HEK293 (cell line): ENCODE measurements at regions not wholly inside any gene's neighbourhood (a gene's known extent, or its start where the extent isn't known, plus 50 kb on each side); places are given as distances from the start of the nearest gene placed in this dataset.

Source experiments
- CTCF ChIA-PET: fragments of 350-600 bp; formaldehyde crosslinking; extraction: SDS; loops from one replicate; lab custom pipeline; 2021; ENCODE audit warnings: antibody characterized with exemption; lab: Yijun Ruan, JAX
- POLR2A ChIA-PET: fragments of 300-600 bp; formaldehyde crosslinking; extraction: SDS; loops from one replicate; lab custom pipeline; 2020; ENCODE audit warnings: antibody characterized with exemption, inconsistent platforms; lab: Yijun Ruan, JAX
- H3K27ac ChIP-seq: fragments of 200-500 bp; sonication (Bioruptor generic); 2 replicates; pipeline ENCODE4 v1.5.1; 2014; ENCODE audit warnings: low read depth, low read length, control low read depth, inconsistent platforms; ENCODE audit errors: extremely low read depth
- H3K36me3 ChIP-seq, 2 experiments: fragments of 200-500 bp in 1 of 2; sonication (Bioruptor generic) in 1 of 2; 1 replicate in 1 of 2; 2 replicates in 1 of 2; pipeline ENCODE4 v1.5.1; 2014 to 2017; ENCODE audit warnings: inconsistent platforms in 2 of 2, low read length in 2 of 2; ENCODE audit not compliant: control insufficient read depth in 2 of 2, insufficient read depth in 1 of 2
- H3K4me1 ChIP-seq: fragments of 200-500 bp; sonication (Bioruptor generic); 2 replicates; pipeline ENCODE4 v1.5.1; 2014; ENCODE audit warnings: mild to moderate bottlenecking, low read length, inconsistent platforms; ENCODE audit not compliant: control insufficient read depth, insufficient read depth
- H3K4me3 ChIP-seq: 2 replicates; pipeline ENCODE4 v1.5.1; 2011; ENCODE audit warnings: low read depth, mild to moderate bottlenecking, control low read depth, low read length, moderate library complexity
- H3K9me3 ChIP-seq: fragments of 200-500 bp; sonication (Bioruptor generic); 2 replicates; pipeline ENCODE4 v1.5.1; 2014; ENCODE audit warnings: low read depth, low read length, inconsistent platforms; ENCODE audit not compliant: control insufficient read depth, insufficient read depth
- AEBP2 ChIP-seq: fragments of 450-650 bp; formaldehyde crosslinking; IDR thresholded peaks from 2 replicates; pipeline ENCODE4 v1.5.1; 2016; ENCODE audit warnings: missing biosample characterization, missing genetic modification characterization, borderline replicate concordance
- ATF2 ChIP-seq: fragments of 450-650 bp; formaldehyde crosslinking; IDR thresholded peaks from 2 replicates; pipeline ENCODE4 v1.5.1; 2016; ENCODE audit warnings: missing biosample characterization, missing genetic modification characterization, low read depth
- MEIS1 ChIP-seq: sonication (generic); formaldehyde crosslinking; IDR thresholded peaks from 2 replicates; pipeline ENCODE4 v1.8.1; 2022; ENCODE audit warnings: missing genetic modification reagents, mild to moderate bottlenecking, borderline replicate concordance
- REPIN1 ChIP-seq: fragments of 450-650 bp; formaldehyde crosslinking; IDR thresholded peaks from 2 replicates; pipeline ENCODE4 v1.5.1; 2017; ENCODE audit warnings: missing biosample characterization, missing genetic modification characterization, low read depth
- ZBTB17 ChIP-seq: fragments of 450-650 bp; formaldehyde crosslinking; IDR thresholded peaks from 2 replicates; pipeline ENCODE4 v1.5.1; 2016; ENCODE audit warnings: missing biosample characterization, missing genetic modification characterization
- ZFHX2 ChIP-seq: fragments of 450-650 bp; formaldehyde crosslinking; conservative IDR thresholded peaks from 2 replicates; pipeline ENCODE4 v1.5.1; 2016; ENCODE audit warnings: missing biosample characterization, missing genetic modification characterization
- ZFP3 ChIP-seq: fragments of 450-650 bp; formaldehyde crosslinking; IDR thresholded peaks from 2 replicates; pipeline ENCODE4 v1.5.1; 2016; ENCODE audit warnings: low read depth, missing biosample characterization, missing genetic modification characterization
- ZFP41 ChIP-seq: fragments of 450-650 bp; formaldehyde crosslinking; IDR thresholded peaks from 2 replicates; pipeline ENCODE4 v1.5.1; 2016; ENCODE audit warnings: missing biosample characterization, missing genetic modification characterization, borderline replicate concordance
- ZNF146 ChIP-seq: fragments of 450-650 bp; formaldehyde crosslinking; IDR thresholded peaks from 2 replicates; pipeline ENCODE4 v1.5.1; 2016; ENCODE audit warnings: missing biosample characterization, missing genetic modification characterization
- ZNF19 ChIP-seq: fragments of 450-650 bp; formaldehyde crosslinking; IDR thresholded peaks from 2 replicates; pipeline ENCODE4; 2016; ENCODE audit warnings: missing biosample characterization, missing genetic modification characterization, low read depth
- ZNF214 ChIP-seq: fragments of 450-650 bp; formaldehyde crosslinking; IDR thresholded peaks from 2 replicates; pipeline ENCODE4 v1.5.1; 2017; ENCODE audit warnings: missing biosample characterization, mild to moderate bottlenecking, missing genetic modification characterization, borderline replicate concordance
- ZNF302 ChIP-seq: fragments of 450-650 bp; formaldehyde crosslinking; IDR thresholded peaks from 2 replicates; pipeline ENCODE4 v1.5.1; 2016; ENCODE audit warnings: missing biosample characterization, missing genetic modification characterization, low read depth
- ZNF362 ChIP-seq: fragments of 450-650 bp; formaldehyde crosslinking; IDR thresholded peaks from 2 replicates; pipeline ENCODE4 v1.5.1; 2016; ENCODE audit warnings: missing biosample characterization, missing genetic modification characterization
- ZNF391 ChIP-seq: fragments of 450-650 bp; formaldehyde crosslinking; IDR thresholded peaks from 2 replicates; pipeline ENCODE4 v1.5.1; 2016; ENCODE audit warnings: low read depth, missing biosample characterization, missing genetic modification characterization, borderline replicate concordance
- ZNF501 ChIP-seq: fragments of 450-650 bp; formaldehyde crosslinking; IDR thresholded peaks from 2 replicates; pipeline ENCODE4 v1.5.1; 2016; ENCODE audit warnings: missing biosample characterization, missing genetic modification characterization
- ZNF514 ChIP-seq: fragments of 450-650 bp; formaldehyde crosslinking; IDR thresholded peaks from 2 replicates; pipeline ENCODE4 v1.5.1; 2016; ENCODE audit warnings: missing biosample characterization, missing genetic modification characterization
- ZNF561 ChIP-seq: fragments of 450-650 bp; IDR thresholded peaks from 2 replicates; pipeline ENCODE4 v1.5.1; 2018; ENCODE audit warnings: missing biosample characterization, missing genetic modification characterization, borderline replicate concordance
- ZNF621 ChIP-seq: fragments of 450-650 bp; formaldehyde crosslinking; IDR thresholded peaks from 2 replicates; pipeline ENCODE4 v1.5.1; 2017; ENCODE audit warnings: missing biosample characterization, missing genetic modification characterization
- ZNF692 ChIP-seq: fragments of 450-650 bp; formaldehyde crosslinking; IDR thresholded peaks from 2 replicates; pipeline ENCODE4 v1.5.1; 2016; ENCODE audit warnings: missing biosample characterization, missing genetic modification characterization
- ZNF768 ChIP-seq: fragments of 450-650 bp; formaldehyde crosslinking; IDR thresholded peaks from 2 replicates; pipeline ENCODE4 v1.5.1; 2018; ENCODE audit warnings: missing biosample characterization, mild to moderate bottlenecking, missing genetic modification characterization

- TF ChIP-seq ZNF19 (tag by site-specific recombination), result no peak
- TF ChIP-seq ZNF621 (tag by site-specific recombination), result no peak
- TF ChIP-seq ZNF768 (tag by site-specific recombination), result no peak
- TF ChIP-seq ZBTB17 (tag by site-specific recombination), result no peak
- TF ChIP-seq ZNF362 (tag by site-specific recombination), result no peak
- TF ChIP-seq ZFP3 (tag by site-specific recombination), result no peak
- TF ChIP-seq MEIS1, result no peak
- no peak for TF ChIP-seq ZFHX2
- no peak for TF ChIP-seq ZNF692 (tag by site-specific recombination)
Observed at GRCh38 chr13:26864576-26864975, 104.0 kb upstream of the GPR12 start (continued).

GRCh38 chr13:26861941-26862340 lies 101.4 kb upstream of the GPR12 start:
- POLR2A ChIA-PET, result no interaction called here
- no peak overlapping the region for H3K27ac ChIP-seq
- no peaks in the 10 kb centered on the region for H3K36me3 ChIP-seq
- no peaks in the 10 kb centered on the region for H3K4me1 ChIP-seq
- TF ChIP-seq ZNF391 (tag by site-specific recombination) (no peak), ZNF501 (tag by site-specific recombination) (no peak), ZNF214 (tag by site-specific recombination) (no peak), ZNF146 (tag by site-specific recombination) (no peak)
- no peaks in the 10 kb centered on the region for H3K9me3 ChIP-seq
- H3K4me3 ChIP-seq, result no peak overlapping the region
- CTCF ChIA-PET, result interaction anchor here (1.0 to 1.7 kb wide), 2 partner anchors 11 to 156 kb away, joined by 3 to 7 read pairs; no protein-coding TSS in a partner anchor

GRCh38 chr13:26855921-26856320 lies 95.3 kb upstream of the GPR12 start:
- CTCF ChIA-PET, result interaction anchor here (0.7 to 2.3 kb wide), 2 partner anchors 17 to 148 kb away, joined by 3 to 9 read pairs; no protein-coding TSS in a partner anchor
- H3K36me3 ChIP-seq, result no peaks in the 10 kb centered on the region
- no peak for TF ChIP-seq ATF2 (tag by site-specific recombination)
- no peak for TF ChIP-seq ZFP41 (tag by site-specific recombination)
- TF ChIP-seq AEBP2 (tag by site-specific recombination), result no peak
- TF ChIP-seq ZNF561 (tag by site-specific recombination), result no peak
- no peak for TF ChIP-seq ZNF514 (tag by site-specific recombination)
- no peak for TF ChIP-seq REPIN1 (tag by site-specific recombination)
- no peak for TF ChIP-seq ZNF302 (tag by site-specific recombination)

More at GRCh38 chr13:26855921-26856320, 95.3 kb upstream of the GPR12 start:
- Histone ChIP-seq H3K9me3 (no peaks in the 10 kb centered on the region), H3K27ac (no peak overlapping the region), H3K4me3 (no peak overlapping the region), H3K4me1 (no peaks in the 10 kb centered on the region)
- POLR2A ChIA-PET, result no interaction called here
